ENCODE measurements at regions not wholly inside any gene's neighbourhood (a gene's known extent, or its start where the extent isn't known, plus 50 kb on each side); places are given as distances from the start of the nearest gene placed in this dataset.
"Not testable (repeated sequence)": the region's sequence is repeated elsewhere in the genome, so short reads cannot be mapped to it uniquely, and the experiment has no call there.

GRCh38 chr13:48819376-48819775, 156.3 kb upstream of the FNDC3A start:
- Histone ChIP-seq H3K36me3 (no peaks in the 10 kb centered on the region), H3K4me1 (peaks cover 0 to 15% (median 0%) of the 10 kb centered on the region in 9 donors), H3K27ac (no peak overlapping the region), H3K9me3 (no peaks in the 10 kb centered on the region), H3K27me3 (no peaks in the 10 kb centered on the region), H3K4me3 (no peak overlapping the region)
- ATAC-seq (no peak), DNase-seq (no peak)
- WGBS, 2 donors, result 81 to 86% methylated on average over 3 of the region's 3 CpGs
- no peak for TF ChIP-seq CTCF (IDR thresholded peaks at IDR 0.05)
- intact Hi-C loops (cut with DNase I), result no loop called here

DNA sequence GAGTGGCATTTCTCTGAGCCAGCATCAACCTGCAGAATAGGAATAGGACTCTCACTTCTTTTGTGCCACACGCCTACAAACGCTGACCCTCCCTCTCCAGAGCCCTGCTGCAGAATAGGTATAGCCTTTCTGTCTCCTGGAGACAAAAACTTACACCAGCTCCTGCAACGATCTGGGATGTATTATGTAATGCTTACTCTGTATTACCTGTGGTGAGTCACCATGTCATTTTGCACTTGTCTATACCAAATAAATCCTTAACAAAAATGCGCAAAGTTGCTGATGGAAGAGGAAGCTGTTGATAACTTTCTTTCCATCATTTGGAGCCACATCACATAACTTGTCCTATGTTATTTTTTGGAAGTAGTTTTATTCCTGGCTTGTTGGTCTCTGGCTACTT, 155.8 kb upstream of the FNDC3A start:
- ATAC-seq, result no peak
- DNase-seq, result no peak
- Histone ChIP-seq H3K9me3 (no peaks in the 10 kb centered on the region), H3K4me1 (peaks cover 0 to 15% (median 0%) of the 10 kb centered on the region in 9 donors), H3K27me3 (no peaks in the 10 kb centered on the region), H3K27ac (no peak overlapping the region), H3K36me3 (no peaks in the 10 kb centered on the region), H3K4me3 (no peak overlapping the region)
- 80 to 82% methylated on average over 4 of the region's 4 CpGs for WGBS, 2 donors
- no peak for TF ChIP-seq CTCF (IDR thresholded peaks at IDR 0.05)
- intact Hi-C loops (cut with DNase I), result no loop called here

DNA sequence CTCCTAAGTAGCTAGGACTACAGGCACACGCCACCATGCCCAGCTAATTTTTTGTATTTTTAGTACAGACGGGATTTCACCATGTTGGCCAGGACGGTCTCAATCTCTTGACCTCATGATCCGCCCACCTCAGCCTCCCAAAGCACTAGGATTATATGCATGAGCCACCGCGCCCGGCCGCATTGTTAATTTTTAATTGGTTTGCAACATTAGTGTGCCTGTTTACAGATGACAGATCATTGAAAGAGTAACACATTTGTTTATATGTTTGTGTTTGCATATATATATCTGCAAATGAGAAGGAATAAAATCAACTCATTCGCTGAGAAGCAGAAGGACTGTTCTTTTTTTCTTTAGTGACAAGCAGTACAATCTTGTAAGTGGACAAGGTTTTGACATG, 152.2 kb upstream of the FNDC3A start:
- H3K4me1 ChIP-seq; ATAC-seq; H3K27ac ChIP-seq; H3K27me3 ChIP-seq; H3K36me3 ChIP-seq; intact Hi-C loops (cut with DNase I); DNase-seq; H3K4me3 ChIP-seq: not testable (repeated sequence)
- WGBS, 2 donors, result 87 to 91% methylated on average over 9 of the region's 9 CpGs
- H3K9me3 ChIP-seq, result peaks cover 0 to 20% (median 8%) of the 10 kb centered on the region in 11 donors

- WGBS, 2 donors, result 75 to 83% methylated on average over 2 of the region's 2 CpGs
- Histone ChIP-seq H3K27me3 (peaks cover 0 to 8% (median 0%) of the 10 kb centered on the region in 7 donors), H3K27ac (no peak overlapping the region), H3K4me1 (peaks cover 0 to 11% (median 0%) of the 10 kb centered on the region in 9 donors), H3K36me3 (no peaks in the 10 kb centered on the region), H3K9me3 (peaks cover 0 to 20% (median 8%) of the 10 kb centered on the region in 11 donors), H3K4me3 (no peak overlapping the region)
- intact Hi-C loops (cut with DNase I), result no loop called here
- ATAC-seq, result no peak
- TF ChIP-seq CTCF (IDR thresholded peaks at IDR 0.05), result no peak
- no peak for DNase-seq
These were observed 149.7 kb upstream of the FNDC3A start for GRCh38 chr13:48826039-48826438.

DNA sequence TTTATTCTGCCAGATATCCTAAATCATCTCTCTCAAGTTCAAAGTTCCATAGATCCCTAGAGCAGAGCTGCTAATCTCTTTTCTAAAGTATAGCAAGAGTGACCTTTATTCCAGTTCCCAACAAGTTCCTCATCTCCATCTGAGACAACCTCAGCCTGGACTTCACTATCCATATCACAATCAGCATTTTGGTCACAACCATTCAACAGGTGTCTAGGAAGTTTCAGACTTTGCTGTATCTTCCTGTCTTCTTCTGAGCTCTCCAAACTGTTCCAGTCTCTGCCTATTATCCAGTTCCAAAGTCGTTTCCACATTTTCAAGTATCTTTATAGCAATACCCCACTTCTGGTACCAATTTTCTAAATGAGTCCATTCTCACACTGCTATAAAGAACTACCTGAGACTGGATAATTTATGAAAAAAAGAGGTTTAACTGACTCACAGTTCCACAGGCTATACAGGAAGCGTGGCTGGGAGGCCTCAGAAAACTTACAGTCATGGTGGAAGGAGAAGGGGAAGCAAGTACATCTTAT, 148.7 kb upstream of the FNDC3A start:
- DNase-seq; H3K36me3 ChIP-seq; H3K4me3 ChIP-seq; ATAC-seq; H3K27ac ChIP-seq; intact Hi-C loops (cut with DNase I); H3K27me3 ChIP-seq: not testable (repeated sequence)
- Histone ChIP-seq H3K9me3 (peaks cover 0 to 28% (median 8%) of the 10 kb centered on the region in 11 donors), H3K4me1 (peaks cover 0 to 11% (median 0%) of the 10 kb centered on the region in 9 donors)
- WGBS, 2 donors, result 32 to 35% methylated on average over 2 of the region's 2 CpGs
